Esophagus muscularis mucosa (tissue), 4 donors: ENCODE measurements at regions not wholly inside any gene's neighbourhood (a gene's known extent, or its start where the extent isn't known, plus 50 kb on each side); places are given as distances from the start of the nearest gene placed in this dataset.

Experiments used
- EP300 ChIP-seq: sonication (generic); formaldehyde crosslinking; IDR thresholded peaks from one replicate; pipeline ENCODE4 v1.6.1; 2017; ENCODE audit warnings: antibody characterized with exemption
- POLR2A ChIP-seq: fragments of 450-650 bp; IDR thresholded peaks from one replicate; pipeline ENCODE4 v1.6.1; 2017; ENCODE audit warnings: antibody characterized with exemption, moderate library complexity, mild to moderate bottlenecking, low read depth
- POLR2AphosphoS5 ChIP-seq, 2 donors: sonication (generic); formaldehyde crosslinking; IDR thresholded peaks; one replicate each; pipeline ENCODE4 v1.6.1; 2017; ENCODE audit warnings: antibody characterized with exemption in 2 of 2
- TF ChIP-seq, protein P1 (sequence below), 3 experiments: fragments of 200-600 bp in 2 of 3; fragments of 450-650 bp in 1 of 3; sonication (generic) in 2 of 3; IDR thresholded peaks; one replicate each; pipeline ENCODE4 v1.5.1; 2017 to 2019; ENCODE audit warnings: antibody characterized with exemption in 3 of 3, mild to moderate bottlenecking in 2 of 3, moderate library complexity in 1 of 3

DNA sequence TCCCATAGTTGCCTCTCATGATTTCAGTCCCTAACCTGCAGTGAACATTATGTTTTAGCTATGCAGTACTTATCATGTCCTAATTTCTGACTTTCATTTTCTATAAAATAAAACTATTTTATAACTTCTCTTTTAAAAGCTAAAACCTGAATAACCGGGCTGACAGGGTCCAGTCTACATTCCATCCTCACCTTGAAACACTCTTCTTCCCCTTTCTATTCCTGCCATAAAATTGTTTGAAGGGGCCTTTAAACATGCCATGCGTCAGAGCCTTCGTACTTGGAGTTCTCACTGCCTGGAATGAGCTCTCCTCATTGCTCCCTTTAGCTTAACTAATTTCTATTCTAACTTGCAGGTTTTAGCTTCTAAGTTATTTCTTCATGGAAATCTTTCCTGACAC, 143.0 kb upstream of the PRLR start:
- TF ChIP-seq, protein P1, sequence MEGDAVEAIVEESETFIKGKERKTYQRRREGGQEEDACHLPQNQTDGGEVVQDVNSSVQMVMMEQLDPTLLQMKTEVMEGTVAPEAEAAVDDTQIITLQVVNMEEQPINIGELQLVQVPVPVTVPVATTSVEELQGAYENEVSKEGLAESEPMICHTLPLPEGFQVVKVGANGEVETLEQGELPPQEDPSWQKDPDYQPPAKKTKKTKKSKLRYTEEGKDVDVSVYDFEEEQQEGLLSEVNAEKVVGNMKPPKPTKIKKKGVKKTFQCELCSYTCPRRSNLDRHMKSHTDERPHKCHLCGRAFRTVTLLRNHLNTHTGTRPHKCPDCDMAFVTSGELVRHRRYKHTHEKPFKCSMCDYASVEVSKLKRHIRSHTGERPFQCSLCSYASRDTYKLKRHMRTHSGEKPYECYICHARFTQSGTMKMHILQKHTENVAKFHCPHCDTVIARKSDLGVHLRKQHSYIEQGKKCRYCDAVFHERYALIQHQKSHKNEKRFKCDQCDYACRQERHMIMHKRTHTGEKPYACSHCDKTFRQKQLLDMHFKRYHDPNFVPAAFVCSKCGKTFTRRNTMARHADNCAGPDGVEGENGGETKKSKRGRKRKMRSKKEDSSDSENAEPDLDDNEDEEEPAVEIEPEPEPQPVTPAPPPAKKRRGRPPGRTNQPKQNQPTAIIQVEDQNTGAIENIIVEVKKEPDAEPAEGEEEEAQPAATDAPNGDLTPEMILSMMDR (IDR thresholded peaks at IDR 0.05), result no peak
- no peak for TF ChIP-seq POLR2AphosphoS5 (IDR thresholded peaks at IDR 0.05)
- TF ChIP-seq POLR2A, result no peak
- TF ChIP-seq EP300, result no peak
